ENCODE measurements at regions not wholly inside any gene's neighbourhood (a gene's known extent, or its start where the extent isn't known, plus 50 kb on each side); places are given as distances from the start of the nearest gene placed in this dataset.
"Not testable (repeated sequence)": the region's sequence is repeated elsewhere in the genome, so short reads cannot be mapped to it uniquely, and the experiment has no call there.

- DNase-seq; ATAC-seq; intact Hi-C loops (cut with DNase I, micrococcal nuclease): not testable (repeated sequence)
Measured at GRCh38 chr20:25777241-25777640, 80.6 kb upstream of the ZNF337 start.

DNA sequence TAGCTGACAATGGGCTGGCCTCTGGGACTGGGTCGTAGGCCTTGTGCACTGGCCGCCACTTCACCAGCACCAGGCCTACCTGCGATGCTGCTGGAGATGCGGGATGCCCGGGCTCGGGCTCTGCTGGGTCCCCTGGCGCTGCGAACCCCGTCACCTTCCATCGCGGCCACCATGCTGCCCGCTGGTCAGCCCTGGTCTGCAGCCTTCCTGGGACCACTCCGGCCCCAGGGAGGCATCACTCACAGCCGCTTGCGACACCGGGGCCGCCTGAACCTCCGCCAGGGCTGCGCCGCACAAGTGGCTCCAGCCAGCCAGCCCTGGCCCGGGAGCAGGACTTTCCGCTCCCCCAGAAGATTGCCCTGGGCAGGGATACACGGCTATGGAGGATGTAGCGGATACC is 78.1 kb upstream of the ZNF337 start:
- DNase-seq; ATAC-seq; intact Hi-C loops (cut with DNase I, micrococcal nuclease): not testable (repeated sequence)

- DNase-seq; ATAC-seq; intact Hi-C loops (cut with DNase I, micrococcal nuclease): not testable (repeated sequence)
Measured at GRCh38 chr20:25774203-25774602, 77.5 kb upstream of the ZNF337 start.

DNA sequence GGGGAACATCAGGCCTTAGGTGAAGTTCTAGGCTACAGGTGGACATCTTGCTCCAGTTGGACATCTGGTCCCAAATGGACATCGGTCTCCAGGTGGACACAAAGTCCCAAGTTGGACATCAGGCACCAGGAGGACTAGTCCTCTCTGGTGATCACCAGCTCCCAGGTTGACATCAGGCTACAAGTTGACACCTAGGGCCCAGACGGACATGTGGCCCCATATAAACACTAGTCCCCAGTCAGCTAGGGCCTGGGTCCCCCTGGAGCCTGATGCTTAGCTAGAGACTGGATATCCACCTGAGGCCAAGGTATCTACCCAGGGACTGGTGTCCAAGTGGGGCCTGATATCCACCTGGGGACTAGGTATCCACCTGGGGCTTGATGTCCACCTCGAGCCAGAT is 75.8 kb upstream of the ZNF337 start:
- ATAC-seq; intact Hi-C loops (cut with DNase I, micrococcal nuclease); DNase-seq: not testable (repeated sequence)

GRCh38 chr20:25771818-25772217 is 75.2 kb upstream of the ZNF337 start:
- DNase-seq; ATAC-seq; intact Hi-C loops (cut with DNase I, micrococcal nuclease): not testable (repeated sequence)

- ATAC-seq = no peak
- no peak for DNase-seq
- intact Hi-C loops (cut with DNase I, micrococcal nuclease) = no loop called here
Measured at GRCh38 chr20:25761596-25761995, 64.9 kb upstream of the ZNF337 start.

DNA sequence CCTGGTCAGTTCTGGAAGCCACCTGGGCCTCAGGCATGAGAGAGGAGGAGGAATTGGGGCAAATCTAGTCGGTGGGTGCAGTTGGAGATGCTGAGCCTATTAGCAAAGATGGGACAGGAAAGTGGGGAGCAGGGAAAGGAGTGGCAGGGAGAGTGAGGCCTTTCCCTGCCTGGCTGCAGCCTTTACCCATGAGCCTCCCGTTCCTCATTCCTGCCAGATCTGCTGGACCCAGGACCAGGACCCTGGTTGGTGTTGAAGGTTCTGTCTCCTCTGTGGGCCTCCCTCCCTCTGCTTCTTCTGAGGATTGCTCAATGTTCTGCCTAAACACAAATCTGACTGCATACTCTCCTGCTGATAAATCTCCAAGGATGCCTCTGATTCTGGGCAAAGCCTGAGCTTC is 64.4 kb upstream of the ZNF337 start:
- ATAC-seq; DNase-seq; intact Hi-C loops (cut with DNase I, micrococcal nuclease): not testable (repeated sequence)

DNA sequence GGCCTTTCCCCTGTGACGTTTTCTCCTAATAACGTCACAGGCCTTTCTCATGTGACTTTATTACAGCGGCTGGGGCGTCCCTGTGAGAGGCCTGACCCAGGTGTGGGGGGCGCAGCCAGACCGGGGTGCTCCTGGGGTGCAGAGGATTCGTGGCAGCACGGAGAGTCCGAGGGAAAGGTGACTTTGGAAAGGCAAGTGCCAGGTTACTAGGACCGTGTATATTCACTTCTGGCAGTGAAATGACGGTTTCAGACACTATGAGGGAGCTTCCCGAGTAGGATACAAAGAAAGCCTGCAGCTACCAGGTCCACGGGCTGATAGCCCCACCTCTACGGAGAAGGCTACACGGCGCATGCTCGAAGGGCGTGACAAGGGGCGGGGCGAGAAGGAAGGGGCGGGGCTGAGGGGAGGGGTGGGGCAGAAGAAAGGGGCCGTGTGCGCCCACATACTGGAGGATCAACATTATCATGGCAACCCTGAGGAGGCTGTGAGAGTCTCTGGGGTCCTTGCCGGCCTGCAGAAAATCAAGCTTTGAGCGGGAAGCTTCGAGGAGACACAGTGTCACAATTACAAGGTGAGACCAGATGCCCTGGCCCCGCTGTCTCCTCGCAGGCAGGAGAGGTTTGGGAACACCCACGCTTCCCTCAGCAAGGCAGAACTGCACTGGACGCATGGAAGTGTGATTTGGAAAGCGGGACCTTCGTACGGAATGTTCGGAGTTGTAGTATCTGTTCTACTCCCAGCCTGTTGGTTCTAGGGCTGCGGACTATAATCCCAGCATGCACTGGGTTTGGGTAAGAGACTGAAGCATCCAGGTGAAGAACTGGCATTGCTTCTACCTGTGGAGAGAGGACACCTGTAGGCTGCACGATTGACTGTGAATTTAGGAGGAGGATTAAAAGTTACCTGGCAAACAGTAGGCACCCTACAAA is 54.4 kb upstream of the ZNF337 start:
- ATAC-seq = peak; percentile 99

DNA sequence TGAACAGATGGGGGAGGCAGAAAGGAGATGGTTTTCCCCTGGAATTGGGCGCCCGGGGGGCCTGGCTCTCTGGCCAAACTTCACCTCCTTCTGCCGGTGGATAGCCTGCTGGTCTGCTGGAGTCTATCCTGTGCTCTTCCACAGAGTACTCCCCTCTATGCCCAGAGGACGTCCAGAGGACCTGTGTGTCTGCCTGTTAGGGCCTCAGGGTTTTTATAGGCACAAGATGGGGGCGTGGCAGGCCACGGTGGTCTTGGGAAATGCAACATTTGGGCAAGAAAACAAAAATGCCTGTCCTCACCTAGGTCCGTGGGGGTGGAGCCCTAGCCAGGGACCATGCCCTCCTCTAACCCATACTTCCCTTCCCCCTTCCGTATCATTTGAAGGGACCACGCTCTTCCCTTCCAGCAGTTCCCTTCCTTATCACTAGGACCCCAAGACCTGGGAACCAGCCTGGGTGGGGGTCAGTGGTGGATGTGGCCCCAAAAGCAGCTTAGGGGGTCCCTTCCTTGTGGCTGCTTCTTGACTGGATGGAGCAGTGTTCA is 53.6 kb upstream of the ZNF337 start:
- intact Hi-C loops (cut with DNase I, micrococcal nuclease) = no loop called here
- DNase-seq (peak in 1 of 2 donors; percentile 12), ATAC-seq (no peak)

More for the DNA sequence above, 54.4 kb upstream of the ZNF337 start:
- intact Hi-C loops (cut with DNase I, micrococcal nuclease) = no loop called here
- peak; percentile 54 to 62 for DNase-seq

GRCh38 chr20:25749649-25750048 is 53.0 kb upstream of the ZNF337 start:
- intact Hi-C loops (cut with DNase I, micrococcal nuclease) = no loop called here
- DNase-seq (no peak), ATAC-seq (no peak)

Small RNA genes in the stretch of these regions (microRNA-seq; reads per million reads assigned to microRNA genes)
- 0 reads per million in 2 donors for gene MIR663A

All from left colon (tissue), 2 donors.